MCF 10A (cell line): ENCODE measurements at regions not wholly inside any gene's neighbourhood (a gene's known extent, or its start where the extent isn't known, plus 50 kb on each side); places are given as distances from the start of the nearest gene placed in this dataset.

Experiments
- BruUV-seq: library from RNA; stranded (reverse); fragments of 400-500 nt; replicated peaks from 2 replicates; lab custom pipeline; 2021; lab: Mats Ljungman, UMichigan
- CTCF ChIA-PET: fragments of 300-600 bp; sonication (Branson Sonifier 250); formaldehyde crosslinking; extraction: SDS; loops from one replicate; lab custom pipeline; 2021; ENCODE audit warnings: antibody characterized with exemption, inconsistent platforms; lab: Yijun Ruan, JAX
- POLR2A ChIA-PET: fragments of 300-600, 350-650 bp; sonication (Branson Sonifier 250); formaldehyde crosslinking; extraction: SDS; loops from one replicate; lab custom pipeline; 2020; ENCODE audit warnings: antibody characterized with exemption, inconsistent platforms; lab: Yijun Ruan, JAX
- DNase-seq: peaks from one replicate; pipeline ENCODE4 v3.0.0-alpha.2; 2018; ENCODE audit not compliant: unreplicated experiment
- H3K27ac Mint-ChIP-seq: one replicate; pipeline ENCODE4 v1.8.0; 2022; ENCODE audit warnings: mild to moderate bottlenecking, low read depth, mixed read lengths; ENCODE audit not compliant: unreplicated experiment
- H3K27me3 Mint-ChIP-seq: one replicate; pipeline ENCODE4 v1.8.0; 2022; ENCODE audit warnings: mixed read lengths; ENCODE audit not compliant: insufficient read depth, unreplicated experiment
- H3K36me3 Mint-ChIP-seq: one replicate; pipeline ENCODE4 v1.8.0; 2022; ENCODE audit warnings: mild to moderate bottlenecking, moderate library complexity, mixed read lengths; ENCODE audit not compliant: insufficient read depth, unreplicated experiment
- H3K4me1 Mint-ChIP-seq: one replicate; pipeline ENCODE4 v1.8.0; 2022; ENCODE audit warnings: mixed read lengths; ENCODE audit not compliant: insufficient read depth, unreplicated experiment
- H3K4me3 Mint-ChIP-seq: one replicate; pipeline ENCODE4 v1.8.0; 2022; ENCODE audit warnings: mild to moderate bottlenecking, moderate library complexity, mixed read lengths; ENCODE audit not compliant: unreplicated experiment
- H3K9me3 Mint-ChIP-seq: one replicate; pipeline ENCODE4 v1.8.0; 2022; ENCODE audit warnings: mixed read lengths; ENCODE audit not compliant: unreplicated experiment
- intact Hi-C: fragments of 100-400 bp; cut with micrococcal nuclease; formaldehyde crosslinking; loops from 2 replicates; pipeline ENCODE4 v1.14.1; 2022
- TF ChIP-seq, protein P1 (sequence below): fragments of 200-600 bp; IDR thresholded peaks from one replicate; pipeline ENCODE4 v1.8.0; 2022; ENCODE audit warnings: antibody characterized with exemption, mild to moderate bottlenecking; ENCODE audit not compliant: unreplicated experiment

DNA sequence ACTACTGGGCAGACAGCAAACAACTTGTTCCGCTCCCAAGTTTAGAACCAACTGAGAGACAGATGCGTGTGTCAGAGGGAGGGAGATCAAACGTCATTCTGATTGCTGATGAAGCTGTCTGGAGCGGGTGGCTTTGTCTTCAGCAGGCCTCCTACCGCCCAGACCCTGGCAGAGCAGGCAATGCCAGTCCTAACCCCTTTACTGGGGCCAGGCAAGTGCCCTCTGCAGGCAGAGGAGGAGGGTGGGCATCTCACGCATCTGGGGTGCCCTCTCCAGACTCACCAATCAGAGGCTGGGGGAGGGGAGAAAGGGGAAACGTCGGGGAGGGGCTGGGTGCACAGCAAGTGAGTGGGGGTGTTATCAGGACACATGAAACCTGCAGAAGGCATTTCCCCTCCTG is 126.6 kb downstream of the ACTL8 start:
- Mint-ChIP-seq H3K4me1 (peaks cover 14% of the 10 kb centered on the region), H3K27me3 (no peaks in the 10 kb centered on the region), H3K36me3 (no peaks in the 10 kb centered on the region), H3K9me3 (no peaks in the 10 kb centered on the region), H3K4me3 (no peak overlapping the region), H3K27ac (no peak overlapping the region)
- no TSS peak for BruUV-seq
- intact Hi-C loops: no loop called here
- TF ChIP-seq, protein P1, sequence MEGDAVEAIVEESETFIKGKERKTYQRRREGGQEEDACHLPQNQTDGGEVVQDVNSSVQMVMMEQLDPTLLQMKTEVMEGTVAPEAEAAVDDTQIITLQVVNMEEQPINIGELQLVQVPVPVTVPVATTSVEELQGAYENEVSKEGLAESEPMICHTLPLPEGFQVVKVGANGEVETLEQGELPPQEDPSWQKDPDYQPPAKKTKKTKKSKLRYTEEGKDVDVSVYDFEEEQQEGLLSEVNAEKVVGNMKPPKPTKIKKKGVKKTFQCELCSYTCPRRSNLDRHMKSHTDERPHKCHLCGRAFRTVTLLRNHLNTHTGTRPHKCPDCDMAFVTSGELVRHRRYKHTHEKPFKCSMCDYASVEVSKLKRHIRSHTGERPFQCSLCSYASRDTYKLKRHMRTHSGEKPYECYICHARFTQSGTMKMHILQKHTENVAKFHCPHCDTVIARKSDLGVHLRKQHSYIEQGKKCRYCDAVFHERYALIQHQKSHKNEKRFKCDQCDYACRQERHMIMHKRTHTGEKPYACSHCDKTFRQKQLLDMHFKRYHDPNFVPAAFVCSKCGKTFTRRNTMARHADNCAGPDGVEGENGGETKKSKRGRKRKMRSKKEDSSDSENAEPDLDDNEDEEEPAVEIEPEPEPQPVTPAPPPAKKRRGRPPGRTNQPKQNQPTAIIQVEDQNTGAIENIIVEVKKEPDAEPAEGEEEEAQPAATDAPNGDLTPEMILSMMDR: no peak
- no peak for DNase-seq
- POLR2A ChIA-PET: no interaction called here
- CTCF ChIA-PET: no interaction called here

DNA sequence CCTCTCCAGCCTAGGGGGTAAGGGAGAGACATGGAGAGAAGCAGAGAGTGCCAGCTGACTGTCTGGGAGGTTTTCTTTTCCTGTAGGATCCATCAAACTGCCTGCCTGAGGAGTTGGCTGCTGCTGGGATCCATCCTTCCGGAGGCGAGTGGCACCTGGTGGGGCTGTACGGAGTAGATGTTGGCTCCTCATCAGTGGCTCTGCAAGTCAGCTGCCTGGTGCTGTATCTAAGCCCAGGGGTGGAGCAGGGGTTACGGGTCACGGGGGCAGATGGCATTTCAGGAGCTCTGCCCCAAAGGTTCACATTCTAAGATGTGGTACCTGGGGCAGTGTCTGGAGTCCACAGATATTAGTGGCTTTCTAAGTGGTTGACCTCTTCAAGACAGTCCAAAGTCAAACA is 128.0 kb downstream of the ACTL8 start:
- H3K4me1 Mint-ChIP-seq: peaks cover 8% of the 10 kb centered on the region
- H3K36me3 Mint-ChIP-seq: no peaks in the 10 kb centered on the region
- BruUV-seq: no TSS peak
- CTCF ChIA-PET: interaction anchor here (0.6 to 1.0 kb wide), 2 partner anchors 10 to 218 kb away, joined by 3 to 4 read pairs; no protein-coding TSS in a partner anchor
- no peak overlapping the region for H3K4me3 Mint-ChIP-seq
- POLR2A ChIA-PET: no interaction called here
- no peak for DNase-seq
- no peak overlapping the region for H3K27ac Mint-ChIP-seq
- TF ChIP-seq, protein P1: no peak
- intact Hi-C loops: no loop called here
- no peaks in the 10 kb centered on the region for H3K27me3 Mint-ChIP-seq
- H3K9me3 Mint-ChIP-seq: no peaks in the 10 kb centered on the region

DNA sequence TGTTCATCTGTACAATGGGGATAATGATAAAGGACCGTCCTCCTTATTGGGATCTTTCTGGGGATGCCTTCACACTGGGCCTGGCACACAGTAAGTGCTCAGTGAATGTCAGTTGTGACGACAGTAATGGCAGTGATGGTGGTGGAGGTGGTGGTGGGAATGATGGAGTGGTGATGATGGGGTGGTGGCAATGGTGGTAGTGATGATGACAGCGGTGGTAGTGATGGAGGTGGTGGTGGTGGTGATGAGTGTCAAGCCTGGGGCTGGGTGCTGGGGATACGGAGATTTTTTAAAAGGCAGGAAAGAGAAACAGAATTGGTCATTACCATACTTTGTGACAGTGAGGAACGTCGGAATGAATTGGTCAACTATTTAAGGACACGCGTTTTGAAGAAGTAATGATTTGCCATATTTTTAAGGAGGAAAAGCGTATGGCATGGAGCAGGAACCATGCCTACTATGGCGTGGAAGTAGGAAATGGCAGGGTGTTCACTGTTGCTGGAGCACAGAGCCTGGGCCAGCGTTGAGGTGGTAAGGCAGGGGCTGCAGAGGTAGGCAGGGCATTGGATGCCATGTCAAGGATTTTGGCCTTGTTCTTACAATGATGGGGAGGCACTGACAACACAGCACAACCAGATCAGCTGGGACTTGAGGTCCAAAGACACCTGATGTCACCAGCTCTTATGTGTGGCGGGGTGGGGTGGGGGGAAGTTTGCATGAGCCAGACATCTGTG is 128.7 kb downstream of the ACTL8 start:
- no peak for DNase-seq
- Mint-ChIP-seq H3K27me3 (peaks cover 3% of the 10 kb centered on the region), H3K36me3 (no peaks in the 10 kb centered on the region), H3K27ac (no peak overlapping the region), H3K9me3 (no peaks in the 10 kb centered on the region), H3K4me3 (no peak overlapping the region), H3K4me1 (peaks cover 6% of the 10 kb centered on the region)
- POLR2A ChIA-PET: no interaction called here
- CTCF ChIA-PET: interaction anchor here (0.6 to 1.0 kb wide), 3 partner anchors 9 to 700 kb away, joined by 4 to 6 read pairs (median 4); no protein-coding TSS in a partner anchor
- intact Hi-C loops: no loop called here
- TF ChIP-seq, protein P1: no peak
- BruUV-seq: no TSS peak

DNA sequence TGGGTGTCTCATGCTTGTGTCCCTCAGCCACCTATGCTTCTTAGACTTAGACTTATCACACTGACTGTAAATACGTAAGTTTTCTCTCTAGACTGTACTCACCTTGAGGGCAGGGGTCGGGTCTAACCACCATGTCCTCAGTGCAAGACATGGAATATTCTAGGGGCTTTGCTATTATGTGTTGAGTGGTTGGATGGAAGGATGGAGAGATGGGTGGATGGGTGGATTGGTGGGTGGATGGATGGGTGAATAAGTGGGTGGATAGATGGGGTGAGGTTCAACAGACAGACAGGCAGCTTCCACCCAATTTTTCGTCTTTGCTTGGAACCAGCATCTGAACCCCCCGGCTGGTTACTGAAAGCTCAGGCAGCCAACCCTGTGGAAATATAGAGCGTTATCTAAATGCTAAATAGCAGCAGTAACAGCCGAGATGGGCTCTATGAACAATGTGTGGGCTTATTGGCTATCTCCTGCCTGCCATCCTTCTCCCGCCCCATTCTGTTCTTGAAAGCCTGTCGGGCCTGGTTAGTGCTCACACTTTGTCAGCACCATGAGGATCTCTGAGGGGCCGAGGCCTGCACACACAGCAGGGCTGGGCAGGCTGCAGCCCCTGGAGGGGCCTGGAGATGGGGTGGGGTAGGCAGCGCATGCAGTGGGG is 130.7 kb downstream of the ACTL8 start:
- Mint-ChIP-seq H3K27me3 (peaks cover 23% of the 10 kb centered on the region), H3K27ac (no peak overlapping the region), H3K4me3 (no peak overlapping the region), H3K9me3 (no peaks in the 10 kb centered on the region), H3K4me1 (no peaks in the 10 kb centered on the region), H3K36me3 (no peaks in the 10 kb centered on the region)
- TF ChIP-seq, protein P1: no peak
- DNase-seq: no peak
- no TSS peak for BruUV-seq
- ChIA-PET CTCF (no interaction called here), POLR2A (no interaction called here)
- intact Hi-C loops: no loop called here
